ENCODE measurements at regions not wholly inside any gene's neighbourhood (a gene's known extent, or its start where the extent isn't known, plus 50 kb on each side); places are given as distances from the start of the nearest gene placed in this dataset.

- in situ Hi-C loops (cut with MboI; ENCODE audit: low pct_unique_long_range_greater_than_20kb, low sequenced_read_pairs, unreplicated experiment), result no loop called here
- TF ChIP-seq CTCF (IDR thresholded peaks at IDR 0.05; ENCODE audit: extremely low read depth, insufficient read depth, missing control alignments), result no peak
- DNase-seq (ENCODE audit: low spot score), result no peak
Observed at GRCh38 chr18:24831871-24832665, 371.6 kb downstream of the HRH4 start.

GRCh38 chr18:24835751-24836150 lies 375.3 kb downstream of the HRH4 start:
- DNase-seq (ENCODE audit: low spot score), result no peak
- TF ChIP-seq CTCF (IDR thresholded peaks at IDR 0.05; ENCODE audit: extremely low read depth, insufficient read depth, missing control alignments), result no peak
- in situ Hi-C loops (cut with MboI; ENCODE audit: low pct_unique_long_range_greater_than_20kb, low sequenced_read_pairs, unreplicated experiment), result no loop called here

GRCh38 chr18:24837066-24837465 lies 376.6 kb downstream of the HRH4 start:
- in situ Hi-C loops (cut with MboI; ENCODE audit: low pct_unique_long_range_greater_than_20kb, low sequenced_read_pairs, unreplicated experiment), result no loop called here
- TF ChIP-seq CTCF (IDR thresholded peaks at IDR 0.05; ENCODE audit: extremely low read depth, insufficient read depth, missing control alignments), result no peak
- no peak for DNase-seq (ENCODE audit: low spot score)

GRCh38 chr18:24840051-24840450 lies 379.6 kb downstream of the HRH4 start:
- in situ Hi-C loops (cut with MboI; ENCODE audit: low pct_unique_long_range_greater_than_20kb, low sequenced_read_pairs, unreplicated experiment), result no loop called here
- no peak for DNase-seq (ENCODE audit: low spot score)
- TF ChIP-seq CTCF (IDR thresholded peaks at IDR 0.05; ENCODE audit: extremely low read depth, insufficient read depth, missing control alignments), result no peak

- no peak for TF ChIP-seq CTCF (IDR thresholded peaks at IDR 0.05; ENCODE audit: extremely low read depth, insufficient read depth, missing control alignments)
- in situ Hi-C loops (cut with MboI; ENCODE audit: low pct_unique_long_range_greater_than_20kb, low sequenced_read_pairs, unreplicated experiment), result no loop called here
- DNase-seq (ENCODE audit: low spot score), result no peak
Observed at GRCh38 chr18:24840640-24841039, 380.2 kb downstream of the HRH4 start.

- in situ Hi-C loops (cut with MboI; ENCODE audit: low pct_unique_long_range_greater_than_20kb, low sequenced_read_pairs, unreplicated experiment), result no loop called here
- DNase-seq (ENCODE audit: low spot score), result no peak
- TF ChIP-seq CTCF (IDR thresholded peaks at IDR 0.05; ENCODE audit: extremely low read depth, insufficient read depth, missing control alignments), result no peak
Observed at GRCh38 chr18:24841536-24841935, 381.1 kb downstream of the HRH4 start.
